ENCODE measurements at regions not wholly inside any gene's neighbourhood (a gene's known extent, or its start where the extent isn't known, plus 50 kb on each side); places are given as distances from the start of the nearest gene placed in this dataset.
"Not testable (repeated sequence)": the region's sequence is repeated elsewhere in the genome, so short reads cannot be mapped to it uniquely, and the experiment has no call there.

GRCh38 chr12:54719691-54720090, 71.5 kb upstream of the DCD start:
- Mint-ChIP-seq H3K4me1 (ENCODE audit: low read depth, unreplicated experiment) (peaks cover 6% of the 10 kb centered on the region), H3K4me3 (ENCODE audit: unreplicated experiment) (no peak overlapping the region), H3K27me3 (ENCODE audit: insufficient read depth, unreplicated experiment) (peaks cover 19% of the 10 kb centered on the region), H3K36me3 (ENCODE audit: insufficient read depth, unreplicated experiment) (no peaks in the 10 kb centered on the region), H3K27ac (ENCODE audit: unreplicated experiment) (no peak overlapping the region), H3K9me3 (ENCODE audit: unreplicated experiment) (no peaks in the 10 kb centered on the region)
- no peak overlapping the region for H3K4me3 ChIP-seq (ENCODE audit: low read depth, low read length)
- no peak for TF ChIP-seq CTCF (IDR thresholded peaks at IDR 0.05; ENCODE audit: insufficient read depth in 1 of 2, low read depth in 1 of 2, low read length in 1 of 2, severe bottlenecking in 1 of 2, unreplicated experiment in 1 of 2)
- no peaks in the 10 kb centered on the region for H3K9me3 ChIP-seq
- H3K27me3 ChIP-seq (replicated peaks; ENCODE audit: control insufficient read depth, insufficient read depth, low read length): no peaks in the 10 kb centered on the region
- BruUV-seq (replicated peaks): no TSS peak
- ChIA-PET POLR2A (no interaction called here), CTCF (no interaction called here)
- no peak for DNase-seq
- intact Hi-C loops (cut with micrococcal nuclease; ENCODE audit: unreplicated experiment): no loop called here
- peaks cover 5% of the 10 kb centered on the region for H3K4me1 ChIP-seq
- H3K36me3 ChIP-seq (ENCODE audit: control insufficient read depth, insufficient read depth, low read length): no peaks in the 10 kb centered on the region

GRCh38 chr12:54716261-54716660, 68.1 kb upstream of the DCD start:
- Mint-ChIP-seq H3K9me3 (ENCODE audit: unreplicated experiment) (no peaks in the 10 kb centered on the region), H3K27me3 (ENCODE audit: insufficient read depth, unreplicated experiment) (peaks cover 20% of the 10 kb centered on the region), H3K27ac (ENCODE audit: unreplicated experiment) (no peak overlapping the region), H3K36me3 (ENCODE audit: insufficient read depth, unreplicated experiment) (no peaks in the 10 kb centered on the region), H3K4me1 (ENCODE audit: low read depth, unreplicated experiment) (peaks cover 6% of the 10 kb centered on the region), H3K4me3 (ENCODE audit: unreplicated experiment) (no peak overlapping the region)
- Histone ChIP-seq H3K36me3 (ENCODE audit: control insufficient read depth, insufficient read depth, low read length) (no peaks in the 10 kb centered on the region), H3K9me3 (no peaks in the 10 kb centered on the region), H3K27me3 (replicated peaks; ENCODE audit: control insufficient read depth, insufficient read depth, low read length) (no peaks in the 10 kb centered on the region), H3K4me3 (ENCODE audit: low read depth, low read length) (no peak overlapping the region), H3K4me1 (peaks cover 5% of the 10 kb centered on the region)
- no peak for TF ChIP-seq CTCF (IDR thresholded peaks at IDR 0.05; ENCODE audit: insufficient read depth in 1 of 2, low read depth in 1 of 2, low read length in 1 of 2, severe bottlenecking in 1 of 2, unreplicated experiment in 1 of 2)
- intact Hi-C loops (cut with micrococcal nuclease; ENCODE audit: unreplicated experiment): no loop called here
- CTCF ChIA-PET: no interaction called here
- DNase-seq: no peak
- POLR2A ChIA-PET: no interaction called here
- no TSS peak for BruUV-seq (replicated peaks)

- H3K4me1 ChIP-seq; H3K9me3 Mint-ChIP-seq (ENCODE audit: unreplicated experiment); H3K36me3 Mint-ChIP-seq (ENCODE audit: insufficient read depth, unreplicated experiment); BruUV-seq (replicated peaks); H3K27ac Mint-ChIP-seq (ENCODE audit: unreplicated experiment); CTCF ChIA-PET; H3K4me3 ChIP-seq (ENCODE audit: low read depth, low read length); intact Hi-C loops (cut with micrococcal nuclease; ENCODE audit: unreplicated experiment); H3K27me3 ChIP-seq (replicated peaks; ENCODE audit: control insufficient read depth, insufficient read depth, low read length); H3K9me3 ChIP-seq; H3K4me1 Mint-ChIP-seq (ENCODE audit: low read depth, unreplicated experiment); POLR2A ChIA-PET; DNase-seq; H3K4me3 Mint-ChIP-seq (ENCODE audit: unreplicated experiment); H3K36me3 ChIP-seq (ENCODE audit: control insufficient read depth, insufficient read depth, low read length): not testable (repeated sequence)
- H3K27me3 Mint-ChIP-seq (ENCODE audit: insufficient read depth, unreplicated experiment): peaks cover 15% of the 10 kb centered on the region
Measured at GRCh38 chr12:54713876-54714275, 65.7 kb upstream of the DCD start.

GRCh38 chr12:54711669-54712068, 63.5 kb upstream of the DCD start:
- intact Hi-C loops (cut with micrococcal nuclease; ENCODE audit: unreplicated experiment): no loop called here
- H3K27me3 ChIP-seq (replicated peaks; ENCODE audit: control insufficient read depth, insufficient read depth, low read length): no peaks in the 10 kb centered on the region

More at GRCh38 chr12:54711669-54712068, 63.5 kb upstream of the DCD start:
- Histone ChIP-seq H3K4me3 (ENCODE audit: low read depth, low read length) (no peak overlapping the region), H3K9me3 (no peaks in the 10 kb centered on the region), H3K36me3 (ENCODE audit: control insufficient read depth, insufficient read depth, low read length) (no peaks in the 10 kb centered on the region), H3K4me1 (no peaks in the 10 kb centered on the region)
- H3K27ac Mint-ChIP-seq (ENCODE audit: unreplicated experiment): no peak overlapping the region
- H3K27me3 Mint-ChIP-seq (ENCODE audit: insufficient read depth, unreplicated experiment): peaks cover 15% of the 10 kb centered on the region
- ChIA-PET CTCF (no interaction called here), POLR2A (no interaction called here)
- no peaks in the 10 kb centered on the region for H3K4me1 Mint-ChIP-seq (ENCODE audit: low read depth, unreplicated experiment)
- no peak for TF ChIP-seq CTCF (IDR thresholded peaks at IDR 0.05; ENCODE audit: insufficient read depth in 1 of 2, low read depth in 1 of 2, low read length in 1 of 2, severe bottlenecking in 1 of 2, unreplicated experiment in 1 of 2)
- no peak overlapping the region for H3K4me3 Mint-ChIP-seq (ENCODE audit: unreplicated experiment)
- H3K9me3 Mint-ChIP-seq (ENCODE audit: unreplicated experiment): no peaks in the 10 kb centered on the region
- no TSS peak for BruUV-seq (replicated peaks)
- H3K36me3 Mint-ChIP-seq (ENCODE audit: insufficient read depth, unreplicated experiment): no peaks in the 10 kb centered on the region
- no peak for DNase-seq

Measured in Caco-2 (cell line).